ENCODE measurements at regions not wholly inside any gene's neighbourhood (a gene's known extent, or its start where the extent isn't known, plus 50 kb on each side); places are given as distances from the start of the nearest gene placed in this dataset.
"Not testable (repeated sequence)": the region's sequence is repeated elsewhere in the genome, so short reads cannot be mapped to it uniquely, and the experiment has no call there.

- TF ChIP-seq CTCF (IDR thresholded peaks at IDR 0.05; ENCODE audit: control insufficient read depth, insufficient read depth, low read depth, low read length, missing control alignments), result no peak
- no peak for DNase-seq (ENCODE audit: low read depth)
- H3K4me3 ChIP-seq (ENCODE audit: control insufficient read depth, low read depth, low read length), result no peak overlapping the region
Measured at GRCh38 chr5:12624776-12625560, 720.7 kb upstream of the CTNND2 start.

GRCh38 chr5:12623408-12623807 lies 719.2 kb upstream of the CTNND2 start:
- no peak for TF ChIP-seq CTCF (IDR thresholded peaks at IDR 0.05; ENCODE audit: control insufficient read depth, insufficient read depth, low read depth, low read length, missing control alignments)
- DNase-seq (ENCODE audit: low read depth), result no peak
- no peak overlapping the region for H3K4me3 ChIP-seq (ENCODE audit: control insufficient read depth, low read depth, low read length)

- no peak overlapping the region for H3K4me3 ChIP-seq (ENCODE audit: control insufficient read depth, low read depth, low read length)
- no peak for DNase-seq (ENCODE audit: low read depth)
- TF ChIP-seq CTCF (IDR thresholded peaks at IDR 0.05; ENCODE audit: control insufficient read depth, insufficient read depth, low read depth, low read length, missing control alignments), result no peak
Measured at GRCh38 chr5:12616093-12616492, 711.8 kb upstream of the CTNND2 start.

- no peak for DNase-seq (ENCODE audit: low read depth)
- no peak for TF ChIP-seq CTCF (IDR thresholded peaks at IDR 0.05; ENCODE audit: control insufficient read depth, insufficient read depth, low read depth, low read length, missing control alignments)
Measured at GRCh38 chr5:12615141-12615820, 711.0 kb upstream of the CTNND2 start.

GRCh38 chr5:12614608-12615007 lies 710.4 kb upstream of the CTNND2 start:
- no peak for TF ChIP-seq CTCF (IDR thresholded peaks at IDR 0.05; ENCODE audit: control insufficient read depth, insufficient read depth, low read depth, low read length, missing control alignments)
- H3K4me3 ChIP-seq (ENCODE audit: control insufficient read depth, low read depth, low read length), result no peak overlapping the region
- no peak for DNase-seq (ENCODE audit: low read depth)

More at GRCh38 chr5:12615141-12615820, 711.0 kb upstream of the CTNND2 start:
- no peak overlapping the region for H3K4me3 ChIP-seq (ENCODE audit: control insufficient read depth, low read depth, low read length)

- no peak for TF ChIP-seq CTCF (IDR thresholded peaks at IDR 0.05; ENCODE audit: control insufficient read depth, insufficient read depth, low read depth, low read length, missing control alignments)
- DNase-seq (ENCODE audit: low read depth), result no peak
- no peak overlapping the region for H3K4me3 ChIP-seq (ENCODE audit: control insufficient read depth, low read depth, low read length)
Measured at GRCh38 chr5:12611132-12611531, 706.9 kb upstream of the CTNND2 start.

GRCh38 chr5:12607817-12608216 lies 703.6 kb upstream of the CTNND2 start:
- not testable (repeated sequence) for DNase-seq (ENCODE audit: low read depth); H3K4me3 ChIP-seq (ENCODE audit: control insufficient read depth, low read depth, low read length)

Measured in AG09309 (cell line).